Transverse colon (tissue), 3 donors: ENCODE measurements at regions not wholly inside any gene's neighbourhood (a gene's known extent, or its start where the extent isn't known, plus 50 kb on each side); places are given as distances from the start of the nearest gene placed in this dataset.

Experiments
- POLR2A ChIP-seq: fragments of 450-650 bp; IDR thresholded peaks from one replicate; pipeline ENCODE4 v1.6.1; 2016; ENCODE audit warnings: antibody characterized with exemption, mild to moderate bottlenecking, moderate library complexity
- TF ChIP-seq, protein P1 (sequence below), 5 experiments: fragments of 200-600 bp in 3 of 5; fragments of 450-650 bp in 2 of 5; sonication (generic) in 3 of 5; IDR thresholded peaks; 1 replicate in 2 of 5; 2 replicates in 3 of 5; pipeline ENCODE4 v1.5.1; 2016 to 2017; ENCODE audit warnings: antibody characterized with exemption in 5 of 5, inconsistent platforms in 3 of 5, mild to moderate bottlenecking in 2 of 5, moderate library complexity in 1 of 5

DNA sequence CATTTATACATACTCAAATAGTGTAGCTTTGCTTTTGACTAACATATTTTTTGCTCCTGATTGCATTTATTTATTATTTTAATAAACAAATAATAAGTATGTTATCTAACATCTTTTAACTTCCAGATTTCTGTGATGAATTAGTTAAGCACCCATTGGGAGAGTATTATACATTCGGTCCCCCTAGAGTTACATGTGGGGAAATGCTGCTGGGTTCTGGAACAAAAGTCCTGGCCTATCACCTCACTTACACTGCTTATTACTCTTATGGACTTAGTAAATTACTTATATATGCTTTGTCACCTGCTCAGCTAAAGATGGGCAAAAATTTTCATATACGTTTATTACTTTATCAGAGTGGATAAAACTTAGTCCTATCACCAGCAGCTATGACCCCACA, 1163.0 kb downstream of the FAM181B start:
- no peak for TF ChIP-seq POLR2A
- TF ChIP-seq, protein P1, sequence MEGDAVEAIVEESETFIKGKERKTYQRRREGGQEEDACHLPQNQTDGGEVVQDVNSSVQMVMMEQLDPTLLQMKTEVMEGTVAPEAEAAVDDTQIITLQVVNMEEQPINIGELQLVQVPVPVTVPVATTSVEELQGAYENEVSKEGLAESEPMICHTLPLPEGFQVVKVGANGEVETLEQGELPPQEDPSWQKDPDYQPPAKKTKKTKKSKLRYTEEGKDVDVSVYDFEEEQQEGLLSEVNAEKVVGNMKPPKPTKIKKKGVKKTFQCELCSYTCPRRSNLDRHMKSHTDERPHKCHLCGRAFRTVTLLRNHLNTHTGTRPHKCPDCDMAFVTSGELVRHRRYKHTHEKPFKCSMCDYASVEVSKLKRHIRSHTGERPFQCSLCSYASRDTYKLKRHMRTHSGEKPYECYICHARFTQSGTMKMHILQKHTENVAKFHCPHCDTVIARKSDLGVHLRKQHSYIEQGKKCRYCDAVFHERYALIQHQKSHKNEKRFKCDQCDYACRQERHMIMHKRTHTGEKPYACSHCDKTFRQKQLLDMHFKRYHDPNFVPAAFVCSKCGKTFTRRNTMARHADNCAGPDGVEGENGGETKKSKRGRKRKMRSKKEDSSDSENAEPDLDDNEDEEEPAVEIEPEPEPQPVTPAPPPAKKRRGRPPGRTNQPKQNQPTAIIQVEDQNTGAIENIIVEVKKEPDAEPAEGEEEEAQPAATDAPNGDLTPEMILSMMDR (IDR thresholded peaks at IDR 0.05) = no peak
